HFFc6 (cell line): ENCODE measurements at regions not wholly inside any gene's neighbourhood (a gene's known extent, or its start where the extent isn't known, plus 50 kb on each side); places are given as distances from the start of the nearest gene placed in this dataset.

ENCODE experiments used
- DNase-seq: peaks from one replicate; pipeline ENCODE4 v3.0.0-alpha.2; 2018
- H3K27ac Mint-ChIP-seq: 2 replicates; pipeline ENCODE4 v1.8.0; 2020; ENCODE audit warnings: mild to moderate bottlenecking, mixed read lengths
- H3K27me3 Mint-ChIP-seq: 2 replicates; pipeline ENCODE4 v1.8.0; 2021; ENCODE audit warnings: mild to moderate bottlenecking, moderate library complexity, mixed read lengths; ENCODE audit not compliant: insufficient read depth
- H3K36me3 Mint-ChIP-seq: 2 replicates; pipeline ENCODE4 v1.8.0; 2021; ENCODE audit warnings: low read depth, mixed read lengths
- H3K4me1 Mint-ChIP-seq: 2 replicates; pipeline ENCODE4 v1.8.0; 2020; ENCODE audit warnings: low read depth, mixed read lengths
- H3K4me3 Mint-ChIP-seq: 2 replicates; pipeline ENCODE4 v1.8.0; 2020; ENCODE audit warnings: mild to moderate bottlenecking, moderate library complexity, mixed read lengths
- H3K9me3 Mint-ChIP-seq: 2 replicates; pipeline ENCODE4 v1.8.0; 2020; ENCODE audit warnings: mild to moderate bottlenecking, mixed read lengths
- CTCF ChIP-seq: fragments of 200-600 bp; sonication (generic); IDR thresholded peaks from 2 replicates; pipeline ENCODE4 v1.5.0; 2021; ENCODE audit warnings: antibody characterized with exemption, mild to moderate bottlenecking

GRCh38 chr1:107000902-107001301 lies 55.6 kb upstream of the PRMT6 start:
- TF ChIP-seq CTCF: no peak

GRCh38 chr1:107003972-107004371 lies 52.5 kb upstream of the PRMT6 start:
- Mint-ChIP-seq H3K9me3 (no peaks in the 10 kb centered on the region), H3K27ac (no peak overlapping the region), H3K36me3 (no peaks in the 10 kb centered on the region), H3K4me1 (no peaks in the 10 kb centered on the region), H3K27me3 (no peaks in the 10 kb centered on the region), H3K4me3 (no peak overlapping the region)
- no peak for TF ChIP-seq CTCF
- no peak for DNase-seq

More at GRCh38 chr1:107000902-107001301, 55.6 kb upstream of the PRMT6 start:
- Mint-ChIP-seq H3K4me3 (no peak overlapping the region), H3K27ac (no peak overlapping the region), H3K9me3 (no peaks in the 10 kb centered on the region), H3K4me1 (no peaks in the 10 kb centered on the region), H3K27me3 (no peaks in the 10 kb centered on the region), H3K36me3 (no peaks in the 10 kb centered on the region)
- no peak for DNase-seq

- TF ChIP-seq CTCF: no peak
- H3K9me3 Mint-ChIP-seq: no peaks in the 10 kb centered on the region
- H3K27me3 Mint-ChIP-seq: no peaks in the 10 kb centered on the region
- no peaks in the 10 kb centered on the region for H3K4me1 Mint-ChIP-seq
- no peak overlapping the region for H3K27ac Mint-ChIP-seq
- no peaks in the 10 kb centered on the region for H3K36me3 Mint-ChIP-seq
- DNase-seq: no peak
- H3K4me3 Mint-ChIP-seq: no peak overlapping the region
Observed at GRCh38 chr1:107004421-107004820, 52.1 kb upstream of the PRMT6 start.
